ENCODE measurements at regions not wholly inside any gene's neighbourhood (a gene's known extent, or its start where the extent isn't known, plus 50 kb on each side); places are given as distances from the start of the nearest gene placed in this dataset.

DNA sequence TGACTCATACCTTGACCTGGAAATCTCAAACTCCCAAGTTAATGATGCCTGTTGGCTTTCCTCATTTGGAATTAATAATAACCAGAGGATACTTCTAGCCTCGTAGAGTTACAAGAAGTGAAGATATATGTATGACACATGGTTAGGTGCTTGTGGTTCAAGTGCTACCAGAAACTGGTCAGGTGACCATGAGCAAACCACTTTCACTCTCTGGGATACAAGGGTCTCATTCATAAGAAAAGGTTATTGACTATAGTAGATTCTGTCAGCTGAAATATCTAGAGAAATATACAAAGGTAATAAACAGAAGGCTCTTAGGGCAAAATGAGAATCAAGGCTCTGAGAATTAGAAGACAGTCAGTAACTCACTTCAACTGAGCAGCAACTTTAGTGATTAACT, 233.3 kb downstream of the KCNA4 start:
- TF ChIP-seq ZNF274 (IDR thresholded peaks at IDR 0.05; ENCODE audit: low read depth, low read length) (no peak), SUZ12 (IDR thresholded peaks at IDR 0.05; ENCODE audit: extremely low read depth, insufficient read depth, insufficient read length) (no peak), YY1 (IDR thresholded peaks at IDR 0.05; ENCODE audit: insufficient read depth, insufficient read length) (no peak)
- Histone ChIP-seq H3K36me3 (ENCODE audit: insufficient read depth, insufficient read length, low read length) (no peaks in the 10 kb centered on the region), H3K4me3 (ENCODE audit: insufficient read length, low read depth) (no peak overlapping the region), H3K9me3 (ENCODE audit: insufficient read depth, low read length) (no peaks in the 10 kb centered on the region), H3K27me3 (ENCODE audit: insufficient read depth, insufficient read length) (no peaks in the 10 kb centered on the region), H3K4me1 (ENCODE audit: insufficient read depth, insufficient read length) (peaks cover 2% of the 10 kb centered on the region), H3K9ac (ENCODE audit: insufficient read length, low read depth) (no peak overlapping the region)
- DNase-seq (ENCODE audit: low read depth, low spot score): no peak

DNA sequence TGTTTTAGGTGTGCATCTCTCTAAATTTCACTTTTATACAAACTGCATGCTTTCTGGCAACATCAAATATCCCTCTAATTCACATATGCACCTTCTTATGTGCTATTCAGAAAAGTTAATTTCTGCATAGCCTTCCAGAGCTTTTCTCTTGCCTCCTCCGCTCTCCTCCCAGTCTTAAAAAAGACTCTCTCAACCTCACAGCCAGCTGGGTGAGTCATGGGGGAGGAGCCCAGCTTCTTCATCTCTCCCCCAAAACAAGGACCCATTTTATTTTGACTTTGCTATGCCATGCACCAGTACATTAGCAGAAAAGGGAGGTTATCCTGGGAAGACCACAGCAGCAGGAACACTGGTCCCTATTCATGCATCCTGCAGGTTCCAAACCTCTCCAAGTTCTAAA, 234.4 kb downstream of the KCNA4 start:
- no peaks in the 10 kb centered on the region for H3K27me3 ChIP-seq (ENCODE audit: insufficient read depth, insufficient read length)
- H3K4me1 ChIP-seq (ENCODE audit: insufficient read depth, insufficient read length): peaks cover 2% of the 10 kb centered on the region
- H3K9me3 ChIP-seq (ENCODE audit: insufficient read depth, low read length): no peaks in the 10 kb centered on the region
- H3K9ac ChIP-seq (ENCODE audit: insufficient read length, low read depth): no peak overlapping the region
- no peaks in the 10 kb centered on the region for H3K36me3 ChIP-seq (ENCODE audit: insufficient read depth, insufficient read length, low read length)
- TF ChIP-seq YY1 (IDR thresholded peaks at IDR 0.05; ENCODE audit: insufficient read depth, insufficient read length) (no peak), SUZ12 (IDR thresholded peaks at IDR 0.05; ENCODE audit: extremely low read depth, insufficient read depth, insufficient read length) (no peak), ZNF274 (IDR thresholded peaks at IDR 0.05; ENCODE audit: low read depth, low read length) (no peak)
- no peak for DNase-seq (ENCODE audit: low read depth, low spot score)
- H3K4me3 ChIP-seq (ENCODE audit: insufficient read length, low read depth): no peak overlapping the region

DNA sequence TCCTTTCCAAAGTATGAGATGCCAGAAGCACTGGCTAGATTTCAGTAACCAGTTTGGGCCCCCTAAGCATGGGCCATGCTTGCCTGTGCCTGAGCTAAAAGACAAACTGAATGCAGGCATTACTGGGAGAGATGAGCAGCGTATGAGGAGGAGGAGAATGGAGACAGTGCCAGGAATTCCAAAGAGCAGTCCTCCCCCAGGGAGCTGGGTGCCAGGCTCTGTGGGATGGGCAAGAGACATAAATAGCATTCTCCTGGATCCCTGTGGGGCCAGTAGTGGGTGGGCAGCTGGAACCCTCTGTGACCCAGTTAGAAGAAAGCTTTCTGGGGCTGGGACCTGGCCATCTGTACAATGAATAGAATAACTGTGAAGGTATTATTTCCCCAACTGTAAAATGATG, 235.6 kb downstream of the KCNA4 start:
- H3K9me3 ChIP-seq (ENCODE audit: insufficient read depth, low read length): no peaks in the 10 kb centered on the region
- H3K27me3 ChIP-seq (ENCODE audit: insufficient read depth, insufficient read length): no peaks in the 10 kb centered on the region
- no peak overlapping the region for H3K4me3 ChIP-seq (ENCODE audit: insufficient read length, low read depth)
- H3K36me3 ChIP-seq (ENCODE audit: insufficient read depth, insufficient read length, low read length): no peaks in the 10 kb centered on the region
- H3K9ac ChIP-seq (ENCODE audit: insufficient read length, low read depth): no peak overlapping the region
- peaks cover 2% of the 10 kb centered on the region for H3K4me1 ChIP-seq (ENCODE audit: insufficient read depth, insufficient read length)
- TF ChIP-seq ZNF274 (IDR thresholded peaks at IDR 0.05; ENCODE audit: low read depth, low read length): no peak
- no peak for TF ChIP-seq YY1 (IDR thresholded peaks at IDR 0.05; ENCODE audit: insufficient read depth, insufficient read length)
- TF ChIP-seq SUZ12 (IDR thresholded peaks at IDR 0.05; ENCODE audit: extremely low read depth, insufficient read depth, insufficient read length): no peak
- no peak for DNase-seq (ENCODE audit: low read depth, low spot score)

DNA sequence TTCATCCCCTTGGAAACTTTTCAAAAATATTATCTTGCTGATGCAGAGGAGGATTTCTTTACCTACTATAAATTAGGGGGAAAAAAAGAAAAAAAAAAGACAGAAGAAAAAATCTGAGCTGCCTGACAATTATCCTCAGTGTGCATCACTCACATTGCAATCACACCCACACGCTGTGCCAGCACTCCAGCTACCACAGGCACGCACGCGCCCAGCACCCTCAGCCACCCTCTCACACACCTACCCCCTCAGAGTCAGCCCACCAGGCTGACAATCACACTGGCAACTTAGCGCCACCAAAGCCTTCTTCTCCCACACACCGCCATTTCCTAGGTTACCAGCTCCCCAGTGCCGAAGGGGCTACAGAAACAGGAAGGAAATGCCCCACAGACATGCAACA, 236.1 kb downstream of the KCNA4 start:
- Histone ChIP-seq H3K4me3 (ENCODE audit: insufficient read length, low read depth) (no peak overlapping the region), H3K9me3 (ENCODE audit: insufficient read depth, low read length) (no peaks in the 10 kb centered on the region), H3K9ac (ENCODE audit: insufficient read length, low read depth) (no peak overlapping the region), H3K36me3 (ENCODE audit: insufficient read depth, insufficient read length, low read length) (no peaks in the 10 kb centered on the region), H3K27me3 (ENCODE audit: insufficient read depth, insufficient read length) (no peaks in the 10 kb centered on the region), H3K4me1 (ENCODE audit: insufficient read depth, insufficient read length) (peaks cover 2% of the 10 kb centered on the region)
- TF ChIP-seq ZNF274 (IDR thresholded peaks at IDR 0.05; ENCODE audit: low read depth, low read length) (no peak), YY1 (IDR thresholded peaks at IDR 0.05; ENCODE audit: insufficient read depth, insufficient read length) (no peak), SUZ12 (IDR thresholded peaks at IDR 0.05; ENCODE audit: extremely low read depth, insufficient read depth, insufficient read length) (no peak)
- no peak for DNase-seq (ENCODE audit: low read depth, low spot score)

GRCh38 chr11:29773656-29774264, 243.1 kb downstream of the KCNA4 start:
- H3K27me3 ChIP-seq (ENCODE audit: insufficient read depth, insufficient read length): no peaks in the 10 kb centered on the region
- H3K4me3 ChIP-seq (ENCODE audit: insufficient read length, low read depth): no peak overlapping the region
- DNase-seq (ENCODE audit: low read depth, low spot score): no peak
- no peaks in the 10 kb centered on the region for H3K36me3 ChIP-seq (ENCODE audit: insufficient read depth, insufficient read length, low read length)
- TF ChIP-seq ZNF274 (IDR thresholded peaks at IDR 0.05; ENCODE audit: low read depth, low read length): no peak
- TF ChIP-seq YY1 (IDR thresholded peaks at IDR 0.05; ENCODE audit: insufficient read depth, insufficient read length): no peak
- TF ChIP-seq SUZ12 (IDR thresholded peaks at IDR 0.05; ENCODE audit: extremely low read depth, insufficient read depth, insufficient read length): no peak
- no peaks in the 10 kb centered on the region for H3K4me1 ChIP-seq (ENCODE audit: insufficient read depth, insufficient read length)
- H3K9me3 ChIP-seq (ENCODE audit: insufficient read depth, low read length): peaks cover 7% of the 10 kb centered on the region; the same call in 1 of the 2 replicates
- H3K9ac ChIP-seq (ENCODE audit: insufficient read length, low read depth): no peak overlapping the region

GRCh38 chr11:29756871-29757270, 260.0 kb downstream of the KCNA4 start:
- no peaks in the 10 kb centered on the region for H3K36me3 ChIP-seq (ENCODE audit: insufficient read depth, insufficient read length, low read length)
- no peak overlapping the region for H3K4me3 ChIP-seq (ENCODE audit: insufficient read length, low read depth)
- no peaks in the 10 kb centered on the region for H3K27me3 ChIP-seq (ENCODE audit: insufficient read depth, insufficient read length)
- H3K9me3 ChIP-seq (ENCODE audit: insufficient read depth, low read length): no peaks in the 10 kb centered on the region
- H3K4me1 ChIP-seq (ENCODE audit: insufficient read depth, insufficient read length): no peaks in the 10 kb centered on the region
- TF ChIP-seq SUZ12 (IDR thresholded peaks at IDR 0.05; ENCODE audit: extremely low read depth, insufficient read depth, insufficient read length) (no peak), ZNF274 (IDR thresholded peaks at IDR 0.05; ENCODE audit: low read depth, low read length) (no peak), YY1 (IDR thresholded peaks at IDR 0.05; ENCODE audit: insufficient read depth, insufficient read length) (no peak)
- no peak for DNase-seq (ENCODE audit: low read depth, low spot score)
- no peak overlapping the region for H3K9ac ChIP-seq (ENCODE audit: insufficient read length, low read depth)

DNA sequence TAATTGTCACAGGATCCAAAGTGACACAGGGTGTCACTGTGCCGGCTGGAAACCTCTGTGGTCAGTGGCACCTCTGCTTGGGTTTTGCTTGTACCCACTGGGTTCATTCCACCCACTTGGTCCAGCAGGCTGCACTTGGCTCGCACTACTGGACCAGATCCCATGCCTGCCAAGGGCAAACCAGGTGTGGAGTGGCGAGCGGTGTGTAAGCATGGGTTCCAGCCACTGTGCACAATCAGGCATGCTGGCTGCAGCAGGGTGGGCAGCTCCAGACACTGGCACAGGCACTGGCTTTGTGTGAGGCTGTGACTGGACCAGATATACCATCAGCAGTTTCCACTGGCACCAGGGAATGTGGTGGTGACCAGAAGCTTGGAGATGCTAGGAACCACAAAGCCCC, 261.4 kb downstream of the KCNA4 start:
- Histone ChIP-seq H3K4me3 (ENCODE audit: insufficient read length, low read depth) (no peak overlapping the region), H3K27me3 (ENCODE audit: insufficient read depth, insufficient read length) (no peaks in the 10 kb centered on the region), H3K9me3 (ENCODE audit: insufficient read depth, low read length) (no peaks in the 10 kb centered on the region), H3K4me1 (ENCODE audit: insufficient read depth, insufficient read length) (no peaks in the 10 kb centered on the region), H3K36me3 (ENCODE audit: insufficient read depth, insufficient read length, low read length) (no peaks in the 10 kb centered on the region), H3K9ac (ENCODE audit: insufficient read length, low read depth) (no peak overlapping the region)
- TF ChIP-seq YY1 (IDR thresholded peaks at IDR 0.05; ENCODE audit: insufficient read depth, insufficient read length) (no peak), SUZ12 (IDR thresholded peaks at IDR 0.05; ENCODE audit: extremely low read depth, insufficient read depth, insufficient read length) (no peak), ZNF274 (IDR thresholded peaks at IDR 0.05; ENCODE audit: low read depth, low read length) (no peak)
- DNase-seq (ENCODE audit: low read depth, low spot score): no peak

Data from NT2/D1 (cell line).